ENCODE measurements at regions not wholly inside any gene's neighbourhood (a gene's known extent, or its start where the extent isn't known, plus 50 kb on each side); places are given as distances from the start of the nearest gene placed in this dataset.

DNA sequence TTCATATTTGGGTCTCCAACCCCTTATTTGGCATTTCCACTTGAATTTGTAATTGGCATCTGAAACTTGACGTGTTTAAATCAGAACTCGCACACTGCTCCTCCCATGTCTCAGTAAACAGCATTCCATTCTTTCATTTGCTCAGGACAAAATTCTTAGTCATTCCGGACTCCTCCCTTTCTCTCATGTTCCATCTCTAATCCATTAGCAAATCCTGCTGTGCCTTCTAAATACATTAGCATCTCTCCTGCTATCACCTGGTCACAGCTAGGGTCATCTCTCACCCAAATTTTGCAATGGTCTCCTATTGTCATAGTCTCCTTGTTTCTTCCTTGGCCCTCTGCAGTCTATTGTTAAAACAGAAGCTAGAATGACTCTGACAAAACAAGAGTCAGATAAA, 119.9 kb upstream of the CADPS start (continued):
- TF ChIP-seq, protein P1, sequence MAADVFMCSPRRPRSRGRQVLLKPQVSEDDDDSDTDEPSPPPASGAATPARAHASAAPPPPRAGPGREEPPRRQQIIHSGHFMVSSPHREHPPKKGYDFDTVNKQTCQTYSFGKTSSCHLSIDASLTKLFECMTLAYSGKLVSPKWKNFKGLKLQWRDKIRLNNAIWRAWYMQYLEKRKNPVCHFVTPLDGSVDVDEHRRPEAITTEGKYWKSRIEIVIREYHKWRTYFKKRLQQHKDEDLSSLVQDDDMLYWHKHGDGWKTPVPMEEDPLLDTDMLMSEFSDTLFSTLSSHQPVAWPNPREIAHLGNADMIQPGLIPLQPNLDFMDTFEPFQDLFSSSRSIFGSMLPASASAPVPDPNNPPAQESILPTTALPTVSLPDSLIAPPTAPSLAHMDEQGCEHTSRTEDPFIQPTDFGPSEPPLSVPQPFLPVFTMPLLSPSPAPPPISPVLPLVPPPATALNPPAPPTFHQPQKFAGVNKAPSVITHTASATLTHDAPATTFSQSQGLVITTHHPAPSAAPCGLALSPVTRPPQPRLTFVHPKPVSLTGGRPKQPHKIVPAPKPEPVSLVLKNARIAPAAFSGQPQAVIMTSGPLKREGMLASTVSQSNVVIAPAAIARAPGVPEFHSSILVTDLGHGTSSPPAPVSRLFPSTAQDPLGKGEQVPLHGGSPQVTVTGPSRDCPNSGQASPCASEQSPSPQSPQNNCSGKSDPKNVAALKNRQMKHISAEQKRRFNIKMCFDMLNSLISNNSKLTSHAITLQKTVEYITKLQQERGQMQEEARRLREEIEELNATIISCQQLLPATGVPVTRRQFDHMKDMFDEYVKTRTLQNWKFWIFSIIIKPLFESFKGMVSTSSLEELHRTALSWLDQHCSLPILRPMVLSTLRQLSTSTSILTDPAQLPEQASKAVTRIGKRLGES (CRISPR knock-in tag; IDR thresholded peaks at IDR 0.05; ENCODE audit: borderline replicate concordance), result no peak
- no peak for TF ChIP-seq NFE2 (CRISPR knock-in tag; IDR thresholded peaks at IDR 0.05)
- TF ChIP-seq ZNF24 (IDR thresholded peaks at IDR 0.05), result no peak
- TF ChIP-seq ZNF432 (CRISPR knock-in tag; IDR thresholded peaks at IDR 0.05; ENCODE audit: borderline replicate concordance), result no peak
- no peak for TF ChIP-seq MEF2D (CRISPR knock-in tag; IDR thresholded peaks at IDR 0.05)
- TF ChIP-seq JUND (CRISPR knock-in tag; IDR thresholded peaks at IDR 0.05), result no peak
- TF ChIP-seq, protein P2, sequence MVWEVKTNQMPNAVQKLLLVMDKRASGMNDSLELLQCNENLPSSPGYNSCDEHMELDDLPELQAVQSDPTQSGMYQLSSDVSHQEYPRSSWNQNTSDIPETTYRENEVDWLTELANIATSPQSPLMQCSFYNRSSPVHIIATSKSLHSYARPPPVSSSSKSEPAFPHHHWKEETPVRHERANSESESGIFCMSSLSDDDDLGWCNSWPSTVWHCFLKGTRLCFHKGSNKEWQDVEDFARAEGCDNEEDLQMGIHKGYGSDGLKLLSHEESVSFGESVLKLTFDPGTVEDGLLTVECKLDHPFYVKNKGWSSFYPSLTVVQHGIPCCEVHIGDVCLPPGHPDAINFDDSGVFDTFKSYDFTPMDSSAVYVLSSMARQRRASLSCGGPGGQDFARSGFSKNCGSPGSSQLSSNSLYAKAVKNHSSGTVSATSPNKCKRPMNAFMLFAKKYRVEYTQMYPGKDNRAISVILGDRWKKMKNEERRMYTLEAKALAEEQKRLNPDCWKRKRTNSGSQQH (CRISPR knock-in tag; IDR thresholded peaks at IDR 0.05; ENCODE audit: low read depth), result no peak
- TF ChIP-seq ZFP37 (CRISPR knock-in tag; IDR thresholded peaks at IDR 0.05; ENCODE audit: borderline replicate concordance), result no peak

DNA sequence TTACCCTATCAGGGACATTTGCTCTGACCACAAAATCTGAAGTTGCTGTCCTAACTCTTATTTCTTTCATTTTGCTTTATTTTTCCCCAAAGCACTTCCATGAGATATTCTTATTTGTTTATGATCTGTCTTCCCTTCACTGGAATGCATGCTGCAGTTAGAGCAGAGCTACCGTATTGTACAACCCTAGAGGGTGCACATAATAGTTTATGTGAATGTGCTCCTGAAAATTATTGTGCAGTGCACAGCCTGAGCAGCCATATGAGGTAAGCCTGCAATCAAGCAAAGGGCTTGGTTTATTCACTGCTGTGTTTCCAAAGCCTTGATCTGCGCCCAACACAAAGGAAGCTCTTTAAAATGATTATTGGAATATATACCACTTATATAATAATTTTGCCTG, 120.3 kb upstream of the CADPS start:
- Histone ChIP-seq H3K4me2 (ENCODE audit: low read depth, low read length) (no peak overlapping the region), H3K79me2 (ENCODE audit: insufficient read depth, low read length) (no peaks in the 10 kb centered on the region), H3K4me3 (replicated peaks in 1 of 3; ENCODE audit: insufficient read depth in 1 of 3, low read depth in 2 of 3, low read length in 3 of 3) (no peak overlapping the region), H4K20me1 (ENCODE audit: insufficient read depth, low read length) (no peaks in the 10 kb centered on the region), H3K27me3 (ENCODE audit: control insufficient read depth in 1 of 2, insufficient read depth in 2 of 2, low read length in 2 of 2) (no peaks in the 10 kb centered on the region; a peak in 1 of 5 replicates), H3K9ac (ENCODE audit: insufficient read depth, low read depth, low read length) (no peak overlapping the region), H3K4me1 (ENCODE audit: insufficient read depth, low read length) (no peaks in the 10 kb centered on the region), H2AFZ (ENCODE audit: low read length) (no peak overlapping the region), H3K36me3 (replicated peaks in 1 of 2; ENCODE audit: control insufficient read depth in 1 of 2, insufficient read depth in 2 of 2, low read length in 2 of 2) (no peaks in the 10 kb centered on the region), H3K27ac (ENCODE audit: extremely low read length, insufficient read depth, low read length) (no peak overlapping the region), H3K9me3 (ENCODE audit: low read length) (no peaks in the 10 kb centered on the region)
- ATAC-seq (no peak), FAIRE-seq (no peak), DNase-seq (ENCODE audit: low spot score) (no peak)
- no TSS peak for BruUV-seq (replicated peaks)
- in situ Hi-C loops (cut with HindIII; ENCODE audit: extremely low pct_ligation_motif_present, low pct_unique_long_range_greater_than_20kb) (no loop called here), intact Hi-C loops (cut with micrococcal nuclease; ENCODE audit: unreplicated experiment) (no loop called here)
- POLR2A ChIA-PET, result no interaction called here
- CTCF ChIA-PET (ENCODE audit: low intra/inter-chr PET ratio, low total read pairs), result no interaction called here
- 0% methylated on average over 2 of the region's 2 CpGs for WGBS (ENCODE audit: low lambda C conversion rate)
- no peak for TF ChIP-seq NAIF1 (CRISPR knock-in tag; IDR thresholded peaks at IDR 0.05; ENCODE audit: borderline replicate concordance)
- TF ChIP-seq, protein P3, sequence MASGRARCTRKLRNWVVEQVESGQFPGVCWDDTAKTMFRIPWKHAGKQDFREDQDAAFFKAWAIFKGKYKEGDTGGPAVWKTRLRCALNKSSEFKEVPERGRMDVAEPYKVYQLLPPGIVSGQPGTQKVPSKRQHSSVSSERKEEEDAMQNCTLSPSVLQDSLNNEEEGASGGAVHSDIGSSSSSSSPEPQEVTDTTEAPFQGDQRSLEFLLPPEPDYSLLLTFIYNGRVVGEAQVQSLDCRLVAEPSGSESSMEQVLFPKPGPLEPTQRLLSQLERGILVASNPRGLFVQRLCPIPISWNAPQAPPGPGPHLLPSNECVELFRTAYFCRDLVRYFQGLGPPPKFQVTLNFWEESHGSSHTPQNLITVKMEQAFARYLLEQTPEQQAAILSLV (CRISPR knock-in tag; IDR thresholded peaks at IDR 0.05; ENCODE audit: borderline replicate concordance), result no peak
- TF ChIP-seq, protein P4, sequence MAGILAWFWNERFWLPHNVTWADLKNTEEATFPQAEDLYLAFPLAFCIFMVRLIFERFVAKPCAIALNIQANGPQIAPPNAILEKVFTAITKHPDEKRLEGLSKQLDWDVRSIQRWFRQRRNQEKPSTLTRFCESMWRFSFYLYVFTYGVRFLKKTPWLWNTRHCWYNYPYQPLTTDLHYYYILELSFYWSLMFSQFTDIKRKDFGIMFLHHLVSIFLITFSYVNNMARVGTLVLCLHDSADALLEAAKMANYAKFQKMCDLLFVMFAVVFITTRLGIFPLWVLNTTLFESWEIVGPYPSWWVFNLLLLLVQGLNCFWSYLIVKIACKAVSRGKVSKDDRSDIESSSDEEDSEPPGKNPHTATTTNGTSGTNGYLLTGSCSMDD (CRISPR knock-in tag; IDR thresholded peaks at IDR 0.05), result no peak
- TF ChIP-seq, protein P5, sequence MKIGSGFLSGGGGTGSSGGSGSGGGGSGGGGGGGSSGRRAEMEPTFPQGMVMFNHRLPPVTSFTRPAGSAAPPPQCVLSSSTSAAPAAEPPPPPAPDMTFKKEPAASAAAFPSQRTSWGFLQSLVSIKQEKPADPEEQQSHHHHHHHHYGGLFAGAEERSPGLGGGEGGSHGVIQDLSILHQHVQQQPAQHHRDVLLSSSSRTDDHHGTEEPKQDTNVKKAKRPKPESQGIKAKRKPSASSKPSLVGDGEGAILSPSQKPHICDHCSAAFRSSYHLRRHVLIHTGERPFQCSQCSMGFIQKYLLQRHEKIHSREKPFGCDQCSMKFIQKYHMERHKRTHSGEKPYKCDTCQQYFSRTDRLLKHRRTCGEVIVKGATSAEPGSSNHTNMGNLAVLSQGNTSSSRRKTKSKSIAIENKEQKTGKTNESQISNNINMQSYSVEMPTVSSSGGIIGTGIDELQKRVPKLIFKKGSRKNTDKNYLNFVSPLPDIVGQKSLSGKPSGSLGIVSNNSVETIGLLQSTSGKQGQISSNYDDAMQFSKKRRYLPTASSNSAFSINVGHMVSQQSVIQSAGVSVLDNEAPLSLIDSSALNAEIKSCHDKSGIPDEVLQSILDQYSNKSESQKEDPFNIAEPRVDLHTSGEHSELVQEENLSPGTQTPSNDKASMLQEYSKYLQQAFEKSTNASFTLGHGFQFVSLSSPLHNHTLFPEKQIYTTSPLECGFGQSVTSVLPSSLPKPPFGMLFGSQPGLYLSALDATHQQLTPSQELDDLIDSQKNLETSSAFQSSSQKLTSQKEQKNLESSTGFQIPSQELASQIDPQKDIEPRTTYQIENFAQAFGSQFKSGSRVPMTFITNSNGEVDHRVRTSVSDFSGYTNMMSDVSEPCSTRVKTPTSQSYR (CRISPR knock-in tag; IDR thresholded peaks at IDR 0.05; ENCODE audit: borderline replicate concordance), result no peak
- TF ChIP-seq AGO2 (optimal IDR thresholded peaks at IDR 0.05; ENCODE audit: low read depth, low read length), result no peak
